ENCODE measurements at regions not wholly inside any gene's neighbourhood (a gene's known extent, or its start where the extent isn't known, plus 50 kb on each side); places are given as distances from the start of the nearest gene placed in this dataset.

DNA sequence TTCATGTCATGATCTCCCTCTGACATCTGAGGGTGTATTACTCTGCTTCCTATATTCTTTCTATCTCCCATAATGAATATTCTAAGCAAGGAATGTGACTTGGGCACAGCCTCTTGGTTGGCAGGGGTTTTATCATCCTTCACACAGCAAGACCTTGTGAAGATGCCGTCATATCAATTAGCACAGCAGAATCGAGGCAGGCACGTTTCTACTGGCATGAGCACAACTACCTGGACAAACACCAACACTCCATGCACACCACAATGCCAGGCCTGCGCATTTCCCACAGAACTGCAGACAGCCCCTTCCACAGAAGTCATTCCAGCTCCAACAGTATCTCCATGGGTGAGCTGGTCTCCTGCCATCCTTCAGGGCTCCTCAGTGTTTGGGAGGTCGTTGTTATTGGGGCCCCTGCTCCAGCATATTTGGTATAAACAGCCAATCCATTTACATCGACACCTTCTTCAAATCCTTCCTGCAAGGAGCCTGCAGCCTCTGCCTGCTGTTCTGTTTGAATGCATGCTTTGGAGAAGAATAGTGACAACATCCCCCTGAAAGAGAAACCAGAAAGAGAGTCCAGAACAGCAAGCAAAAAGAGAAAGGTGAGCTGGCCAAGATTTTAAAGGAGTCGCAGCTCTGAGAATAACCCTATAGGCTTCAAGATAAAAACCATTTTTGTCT lies 275.5 kb downstream of the SHOX2 start:
- TF ChIP-seq CTCF (conservative IDR thresholded peaks at IDR 0.05 in 1 of 2, IDR thresholded peaks at IDR 0.05 in 1 of 2; ENCODE audit: low read depth in 1 of 2, low read length in 2 of 2) (no peak), EZH2 (IDR thresholded peaks at IDR 0.05; ENCODE audit: low read length, missing control alignments) (no peak)
